Neuronal stem cell (in vitro differentiated cells): ENCODE measurements at regions not wholly inside any gene's neighbourhood (a gene's known extent, or its start where the extent isn't known, plus 50 kb on each side); places are given as distances from the start of the nearest gene placed in this dataset.
A peak's percentile ranks its signal among the peaks of the same experiment; 100 is the strongest.

Experiments used
- DNase-seq: peaks from one replicate; pipeline ENCODE4 v3.0.0-alpha.2; 2013; ENCODE audit warnings: low spot score
- H2AFZ ChIP-seq: one replicate; pipeline ENCODE4 v1.6.1; 2013; ENCODE audit warnings: mild to moderate bottlenecking, low read length, inconsistent platforms
- H2AK5ac ChIP-seq: 2 replicates; pipeline ENCODE4 v1.6.1; 2013; ENCODE audit warnings: low read depth, mild to moderate bottlenecking, inconsistent platforms, low read length, moderate library complexity, mixed read lengths
- H2BK120ac ChIP-seq: 2 replicates; pipeline ENCODE4 v1.6.1; 2013; ENCODE audit warnings: low read depth, mild to moderate bottlenecking, inconsistent platforms, low read length, moderate library complexity, mixed read lengths
- H2BK12ac ChIP-seq: one replicate; pipeline ENCODE4 v1.6.1; 2013; ENCODE audit warnings: low read length, inconsistent platforms
- H2BK15ac ChIP-seq: 2 replicates; pipeline ENCODE4 v1.6.1; 2013; ENCODE audit warnings: mild to moderate bottlenecking, low read length, inconsistent platforms, mixed read lengths
- H2BK5ac ChIP-seq: one replicate; pipeline ENCODE4 v1.6.1; 2013; ENCODE audit warnings: inconsistent platforms, mild to moderate bottlenecking, low read length, moderate library complexity
- H3K14ac ChIP-seq: one replicate; pipeline ENCODE4 v1.6.1; 2013; ENCODE audit warnings: low read length, inconsistent platforms
- H3K18ac ChIP-seq: 2 replicates; pipeline ENCODE4 v1.6.1; 2013; ENCODE audit warnings: low read length, inconsistent platforms
- H3K23ac ChIP-seq: 2 replicates; pipeline ENCODE4 v1.6.1; 2013; ENCODE audit warnings: low read depth, mild to moderate bottlenecking, mixed read lengths, low read length, inconsistent platforms; ENCODE audit not compliant: poor library complexity
- H3K27ac ChIP-seq: replicated peaks from 3 replicates; pipeline ENCODE4 v1.5.1; 2013; ENCODE audit warnings: low read length, inconsistent platforms
- H3K27me3 ChIP-seq, 3 experiments: 2 replicates each; pipeline ENCODE4 v1.6.1; 2013; ENCODE audit warnings: low read length in 3 of 3, mild to moderate bottlenecking in 2 of 3, inconsistent platforms in 1 of 3, low read depth in 1 of 3, mixed read lengths in 1 of 3, moderate library complexity in 1 of 3; ENCODE audit not compliant: control insufficient read depth in 3 of 3, insufficient read depth in 3 of 3
- H3K36me3 ChIP-seq, 2 donors: replicated peaks in 1 of 2; 2 replicates each; pipeline ENCODE4 v1.6.1; 2013; ENCODE audit warnings: low read length in 2 of 2; ENCODE audit not compliant: control insufficient read depth in 2 of 2, insufficient read depth in 2 of 2
- H3K4ac ChIP-seq: 2 replicates; pipeline ENCODE4 v1.6.1; 2013; ENCODE audit warnings: inconsistent platforms, mild to moderate bottlenecking, low read length, moderate library complexity
- H3K4me1 ChIP-seq, 2 donors: 1 replicate in 1 of 2; 2 replicates in 1 of 2; pipeline ENCODE4 v1.6.1; 2013; ENCODE audit warnings: low read length in 2 of 2, low read depth in 1 of 2; ENCODE audit not compliant: control insufficient read depth in 2 of 2, insufficient read depth in 1 of 2
- H3K4me2 ChIP-seq: one replicate; pipeline ENCODE4 v1.6.1; 2013; ENCODE audit warnings: mild to moderate bottlenecking, low read length, inconsistent platforms; ENCODE audit not compliant: insufficient read depth, poor library complexity, severe bottlenecking
- H3K4me3 ChIP-seq, 2 donors: 2 replicates each; pipeline ENCODE4 v1.5.1; 2013; ENCODE audit warnings: low read length in 2 of 2, mild to moderate bottlenecking in 2 of 2, inconsistent platforms in 1 of 2, moderate library complexity in 1 of 2
- H3K79me1 ChIP-seq: one replicate; pipeline ENCODE4 v1.6.1; 2013; ENCODE audit warnings: low read depth, mild to moderate bottlenecking, inconsistent platforms, low read length, moderate library complexity
- H3K9ac ChIP-seq: one replicate; pipeline ENCODE4 v1.6.1; 2013; ENCODE audit warnings: mild to moderate bottlenecking, low read depth, low read length, inconsistent platforms; ENCODE audit not compliant: poor library complexity
- H3K9me3 ChIP-seq, 2 donors: replicated peaks in 1 of 2; 2 replicates each; pipeline versions ENCODE3 to v1.6.1; 2013; ENCODE audit warnings: low read length in 2 of 2, mild to moderate bottlenecking in 2 of 2, inconsistent platforms in 1 of 2, low read depth in 1 of 2, mixed read lengths in 1 of 2, moderate library complexity in 1 of 2; ENCODE audit not compliant: control insufficient read depth in 2 of 2, insufficient read depth in 1 of 2
- H4K8ac ChIP-seq: one replicate; pipeline ENCODE4 v1.6.1; 2013; ENCODE audit warnings: low read depth, mild to moderate bottlenecking, inconsistent platforms, low read length, moderate library complexity
- H4K91ac ChIP-seq: one replicate; pipeline ENCODE4 v1.6.1; 2013; ENCODE audit warnings: low read length, low read depth, mild to moderate bottlenecking, inconsistent platforms; ENCODE audit not compliant: poor library complexity
- WGBS, 2 donors: extraction: QIAGEN DNeasy Blood & Tissue Kit; methylation state at CpG; one replicate each; pipeline ENCODE4 v1.1.7; 2013; ENCODE audit warnings: missing lambda C conversion rate in 2 of 2, mixed read lengths in 1 of 2; ENCODE audit not compliant: insufficient read length in 2 of 2, insufficient replicate concordance in 1 of 2; ENCODE audit errors: extremely low coverage in 2 of 2; 5-methylcytosine and 5-hydroxymethylcytosine counted together

DNA sequence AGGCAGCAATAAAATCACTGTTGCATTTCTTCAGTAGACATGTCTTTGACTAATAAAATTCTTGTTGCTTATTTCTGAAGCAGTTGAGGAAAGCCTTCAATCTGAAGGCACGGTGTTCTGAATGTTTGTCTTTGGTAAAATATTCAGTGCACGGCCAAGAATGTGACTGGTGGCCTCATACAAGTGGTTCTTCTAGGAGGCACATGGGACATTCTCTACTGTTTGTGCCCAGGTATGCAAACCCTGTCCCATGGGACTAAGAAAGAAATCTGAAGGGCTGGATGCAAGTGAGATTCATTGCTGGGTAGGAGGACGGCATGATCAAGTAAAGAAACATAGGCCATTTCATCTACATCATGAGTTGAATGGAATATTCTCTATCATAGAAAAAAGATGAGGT lies 250.6 kb upstream of the NR2F2 start:
- H2AFZ ChIP-seq = no peak overlapping the region
- no peak overlapping the region for H3K27ac ChIP-seq
- H3K23ac ChIP-seq = no peak overlapping the region
- H3K4me3 ChIP-seq = no peak overlapping the region
- no peaks in the 10 kb centered on the region for H3K27me3 ChIP-seq
- no peak overlapping the region for H3K9ac ChIP-seq
- H2AK5ac ChIP-seq = no peak overlapping the region
- no peak overlapping the region for H2BK120ac ChIP-seq
- no peak overlapping the region for H2BK5ac ChIP-seq
- no peaks in the 10 kb centered on the region for H3K36me3 ChIP-seq
- no peak for DNase-seq
- H3K9me3 ChIP-seq = peaks cover 0 to 3% of the 10 kb centered on the region in 2 donors
- no peak overlapping the region for H3K14ac ChIP-seq
- no peak overlapping the region for H4K91ac ChIP-seq
- H3K4me1 ChIP-seq = no peaks in the 10 kb centered on the region
- H2BK15ac ChIP-seq = no peak overlapping the region
- no peak overlapping the region for H3K4ac ChIP-seq
- WGBS, 2 donors = no CpG with 5 or more reads among the region's 3 CpGs
- no peak overlapping the region for H2BK12ac ChIP-seq
- H3K4me2 ChIP-seq = no peak overlapping the region
- H3K18ac ChIP-seq = no peak overlapping the region
- H3K79me1 ChIP-seq = no peaks in the 10 kb centered on the region
- no peak overlapping the region for H4K8ac ChIP-seq

DNA sequence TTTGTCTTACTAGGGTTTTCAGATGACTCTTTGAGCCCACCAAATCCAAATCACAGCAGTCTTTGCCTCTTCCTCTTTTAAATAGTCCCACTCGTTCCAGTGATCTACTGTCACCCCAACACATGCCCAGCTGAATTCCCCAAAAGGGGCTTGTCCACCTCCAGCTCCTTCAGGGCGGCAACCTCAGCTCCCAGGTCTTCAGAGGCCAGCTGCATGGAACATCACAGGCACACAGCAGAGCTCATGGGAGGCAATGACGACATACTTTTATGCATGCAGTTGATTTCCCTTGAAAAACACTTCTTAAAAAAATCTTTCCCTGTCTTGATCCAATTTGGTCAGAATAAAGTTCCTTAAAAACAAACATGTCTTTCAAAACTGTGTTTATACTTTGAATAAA lies 244.3 kb upstream of the NR2F2 start:
- H3K9me3 ChIP-seq = peaks cover 0 to 3% of the 10 kb centered on the region in 2 donors
- no CpG with 5 or more reads among the region's 3 CpGs for WGBS, 2 donors
- H4K8ac ChIP-seq = no peak overlapping the region
- no peak overlapping the region for H3K9ac ChIP-seq
- peaks cover 13 to 29% of the 10 kb centered on the region in 2 donors for H3K4me1 ChIP-seq
- no peak overlapping the region for H2BK15ac ChIP-seq
- H3K4me3 ChIP-seq = no peak overlapping the region
- peak overlapping the region; percentile 16 for H3K27ac ChIP-seq
- no peak overlapping the region for H4K91ac ChIP-seq
- H3K36me3 ChIP-seq = no peaks in the 10 kb centered on the region
- DNase-seq = peak; percentile 6
- no peaks in the 10 kb centered on the region for H3K27me3 ChIP-seq
- H3K14ac ChIP-seq = no peak overlapping the region
- no peak overlapping the region for H3K23ac ChIP-seq
- H2BK120ac ChIP-seq = no peak overlapping the region
- no peak overlapping the region for H2BK12ac ChIP-seq
- H2AFZ ChIP-seq = peak overlapping the region; percentile 39
- H3K4me2 ChIP-seq = no peak overlapping the region
- peak overlapping the region; percentile 13 for H3K18ac ChIP-seq
- no peak overlapping the region for H2AK5ac ChIP-seq
- no peaks in the 10 kb centered on the region for H3K79me1 ChIP-seq
- no peak overlapping the region for H2BK5ac ChIP-seq
- H3K4ac ChIP-seq = no peak overlapping the region

- WGBS, 2 donors = no CpG with 5 or more reads among the region's 2 CpGs
- peaks cover 13 to 29% of the 10 kb centered on the region in 2 donors for H3K4me1 ChIP-seq
- DNase-seq = peak; percentile 75
Observed at GRCh38 chr15:96087180-96087884, 243.2 kb upstream of the NR2F2 start.

DNA sequence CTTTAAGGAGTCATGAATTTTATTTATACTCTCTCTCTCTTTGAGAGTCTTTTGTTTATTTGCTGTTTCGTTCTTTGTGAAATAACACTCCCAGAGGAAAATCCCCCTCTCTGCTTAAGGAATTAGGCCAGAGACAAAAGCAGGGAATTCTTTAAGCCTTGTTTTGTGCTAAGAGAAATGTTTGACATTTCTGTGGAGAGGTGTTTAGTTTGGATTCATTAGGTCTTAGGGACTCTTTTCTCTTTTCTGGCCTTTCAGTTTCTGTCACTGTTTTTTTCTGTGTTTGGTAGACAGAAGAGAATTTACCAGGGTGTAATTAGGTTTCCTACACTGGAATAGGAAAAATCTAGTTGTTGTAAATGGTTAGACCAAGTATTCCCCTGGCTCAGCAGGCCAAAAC lies 241.8 kb upstream of the NR2F2 start:
- no CpG with 5 or more reads among the region's 1 CpG for WGBS, 2 donors

More at GRCh38 chr15:96087180-96087884, 243.2 kb upstream of the NR2F2 start:
- Histone ChIP-seq H2BK15ac (no peak overlapping the region), H4K8ac (no peak overlapping the region), H3K4ac (no peak overlapping the region), H3K79me1 (no peaks in the 10 kb centered on the region), H2AFZ (peak overlapping the region; percentile 21), H4K91ac (no peak overlapping the region), H3K9me3 (no peaks in the 10 kb centered on the region), H3K27ac (peak overlapping the region; percentile 83), H3K23ac (no peak overlapping the region), H3K4me3 (no peak overlapping the region), H3K36me3 (no peaks in the 10 kb centered on the region), H3K14ac (no peak overlapping the region), H2BK5ac (no peak overlapping the region), H3K4me2 (peak overlapping the region; percentile 2), H2BK120ac (no peak overlapping the region), H2BK12ac (no peak overlapping the region), H3K9ac (no peak overlapping the region), H3K18ac (no peak overlapping the region), H2AK5ac (no peak overlapping the region), H3K27me3 (no peaks in the 10 kb centered on the region)

More for the DNA sequence above, 241.8 kb upstream of the NR2F2 start:
- Histone ChIP-seq H3K4me3 (no peak overlapping the region), H3K9me3 (no peaks in the 10 kb centered on the region), H2BK15ac (no peak overlapping the region), H3K27ac (peak overlapping the region; percentile 84), H4K91ac (no peak overlapping the region), H3K9ac (no peak overlapping the region), H3K4me1 (peaks cover 13 to 29% of the 10 kb centered on the region in 2 donors), H2BK12ac (no peak overlapping the region), H3K4me2 (no peak overlapping the region), H2AK5ac (no peak overlapping the region), H3K79me1 (no peaks in the 10 kb centered on the region), H2BK5ac (no peak overlapping the region), H2AFZ (peak overlapping the region; percentile 67), H3K18ac (no peak overlapping the region), H3K14ac (no peak overlapping the region), H3K27me3 (no peaks in the 10 kb centered on the region), H3K23ac (no peak overlapping the region), H3K36me3 (no peaks in the 10 kb centered on the region), H3K4ac (no peak overlapping the region), H4K8ac (no peak overlapping the region), H2BK120ac (no peak overlapping the region)
- DNase-seq = peak; percentile 91
